WTC11 (cell line): ENCODE measurements at regions not wholly inside any gene's neighbourhood (a gene's known extent, or its start where the extent isn't known, plus 50 kb on each side); places are given as distances from the start of the nearest gene placed in this dataset.

Experiments used
- ATAC-seq: fragments of 200-7000 bp; cut with Tn5 transposase; 2 replicates; pipeline ENCODE4 v1.10.0; 2021; ENCODE audit warnings: mild to moderate bottlenecking, moderate library complexity
- CTCF ChIA-PET: fragments of 300-600 bp; sonication (Branson Sonifier 250); formaldehyde crosslinking; loops from one replicate; lab custom pipeline; 2021; ENCODE audit warnings: antibody characterized with exemption; lab: Charles Lee
- POLR2A ChIA-PET: fragments of 350-600 bp; sonication (Branson Sonifier 250); formaldehyde crosslinking; loops from one replicate; lab custom pipeline; 2021; ENCODE audit warnings: antibody characterized with exemption; lab: Charles Lee
- DNase-seq: peaks from one replicate; pipeline ENCODE4 v3.0.0; 2021; ENCODE audit warnings: low spot score
- H3K27ac Mint-ChIP-seq: 2 replicates; pipeline ENCODE4 v1.8.0; 2021; ENCODE audit warnings: mixed read lengths
- H3K27me3 Mint-ChIP-seq: 2 replicates; pipeline ENCODE4 v1.8.0; 2021; ENCODE audit warnings: low read depth, mild to moderate bottlenecking, moderate library complexity, mixed read lengths
- H3K36me3 Mint-ChIP-seq: 2 replicates; pipeline ENCODE4 v1.8.0; 2021; ENCODE audit warnings: mixed read lengths
- H3K4me1 Mint-ChIP-seq: 2 replicates; pipeline ENCODE4 v1.8.0; 2022; ENCODE audit warnings: mixed read lengths
- H3K4me3 Mint-ChIP-seq: 2 replicates; pipeline ENCODE4 v1.8.0; 2021; ENCODE audit warnings: mild to moderate bottlenecking, moderate library complexity, mixed read lengths
- H3K9me3 Mint-ChIP-seq: 2 replicates; pipeline ENCODE4 v1.8.0; 2021; ENCODE audit warnings: mixed read lengths
- AR ChIP-seq: fragments of 250-450 bp; sonication (Bioruptor Pico); IDR thresholded peaks from 2 replicates; pipeline ENCODE4 v1.9.0; 2021; ENCODE audit warnings: mild to moderate bottlenecking
- ATF2 ChIP-seq: sonication (generic); formaldehyde crosslinking; IDR thresholded peaks from 2 replicates; pipeline ENCODE4 v1.8.1; 2022; ENCODE audit warnings: low read depth, missing genetic modification reagents, borderline replicate concordance
- CDX4 ChIP-seq: fragments of 250-450 bp; sonication (Bioruptor Pico); IDR thresholded peaks from 2 replicates; pipeline ENCODE4 v1.9.0; 2021; ENCODE audit warnings: moderate library complexity, mild to moderate bottlenecking, inconsistent platforms, borderline replicate concordance
- E2F1 ChIP-seq: sonication (generic); formaldehyde crosslinking; IDR thresholded peaks from 2 replicates; pipeline ENCODE4 v1.8.0; 2022; ENCODE audit warnings: mild to moderate bottlenecking, missing genetic modification reagents
- ETV6 ChIP-seq: sonication (generic); formaldehyde crosslinking; IDR thresholded peaks from 2 replicates; pipeline ENCODE4 v1.8.1; 2022; ENCODE audit warnings: mild to moderate bottlenecking, missing genetic modification reagents
- JAZF1 ChIP-seq: fragments of 250-450 bp; sonication (Bioruptor Pico); IDR thresholded peaks from 2 replicates; pipeline ENCODE4 v1.9.0; 2021; ENCODE audit warnings: moderate library complexity, mild to moderate bottlenecking, inconsistent platforms
- KAT7 ChIP-seq: sonication (generic); formaldehyde crosslinking; IDR thresholded peaks from 2 replicates; pipeline ENCODE4 v1.8.1; 2023; ENCODE audit warnings: missing genetic modification reagents, mild to moderate bottlenecking, borderline replicate concordance
- MAX ChIP-seq: sonication (generic); formaldehyde crosslinking; IDR thresholded peaks from 2 replicates; pipeline ENCODE4 v1.8.0; 2022; ENCODE audit warnings: mild to moderate bottlenecking, missing genetic modification reagents
- MXD4 ChIP-seq: fragments of 250-450 bp; sonication (Bioruptor Pico); IDR thresholded peaks from 2 replicates; pipeline ENCODE4 v1.8.0; 2021; ENCODE audit warnings: mild to moderate bottlenecking, moderate library complexity, borderline replicate concordance
- MYBL2 ChIP-seq: sonication (generic); formaldehyde crosslinking; IDR thresholded peaks from 2 replicates; pipeline ENCODE4 v1.8.1; 2023; ENCODE audit warnings: mild to moderate bottlenecking, moderate library complexity, missing genetic modification reagents
- NFATC4 ChIP-seq: fragments of 250-450 bp; sonication (Bioruptor Pico); IDR thresholded peaks from 2 replicates; pipeline ENCODE4 v1.9.0; 2021; ENCODE audit warnings: mild to moderate bottlenecking
- NFYB ChIP-seq: sonication (generic); formaldehyde crosslinking; conservative IDR thresholded peaks from 2 replicates; pipeline ENCODE4 v1.8.0; 2022; ENCODE audit warnings: low read depth, missing genetic modification reagents
- TP53 ChIP-seq: sonication (generic); formaldehyde crosslinking; IDR thresholded peaks from 2 replicates; pipeline ENCODE4 v1.8.1; 2023; ENCODE audit warnings: mild to moderate bottlenecking, missing genetic modification reagents
- ZNF396 ChIP-seq: fragments of 250-450 bp; sonication (Bioruptor Pico); IDR thresholded peaks from 2 replicates; pipeline ENCODE4 v1.8.0; 2021; ENCODE audit warnings: mild to moderate bottlenecking, moderate library complexity, borderline replicate concordance
- TF ChIP-seq, protein P1 (sequence below): fragments of 200-600 bp; IDR thresholded peaks from 2 replicates; pipeline ENCODE4 v1.8.0; 2022; ENCODE audit warnings: antibody characterized with exemption

GRCh38 chr16:63298993-63299392, 1262.8 kb upstream of the CDH8 start:
- no peak overlapping the region for H3K27ac Mint-ChIP-seq
- POLR2A ChIA-PET, result no interaction called here
- H3K27me3 Mint-ChIP-seq, result no peaks in the 10 kb centered on the region; the same call in 1 of the 2 replicates
- CTCF ChIA-PET, result no interaction called here
- H3K9me3 Mint-ChIP-seq, result peaks cover 3% of the 10 kb centered on the region; the same call in 1 of the 2 replicates
- ATAC-seq (no peak), DNase-seq (no peak)
- TF ChIP-seq ATF2 (no peak), E2F1 (CRISPR knock-in tag) (no peak), NFATC4 (CRISPR knock-in tag) (no peak), MAX (CRISPR knock-in tag) (no peak), MYBL2 (no peak), TP53 (CRISPR knock-in tag) (no peak), ETV6 (CRISPR knock-in tag) (no peak), MXD4 (CRISPR knock-in tag) (no peak)
- H3K36me3 Mint-ChIP-seq, result no peaks in the 10 kb centered on the region
- no peak overlapping the region for H3K4me3 Mint-ChIP-seq
- H3K4me1 Mint-ChIP-seq, result peaks cover 26% of the 10 kb centered on the region

DNA sequence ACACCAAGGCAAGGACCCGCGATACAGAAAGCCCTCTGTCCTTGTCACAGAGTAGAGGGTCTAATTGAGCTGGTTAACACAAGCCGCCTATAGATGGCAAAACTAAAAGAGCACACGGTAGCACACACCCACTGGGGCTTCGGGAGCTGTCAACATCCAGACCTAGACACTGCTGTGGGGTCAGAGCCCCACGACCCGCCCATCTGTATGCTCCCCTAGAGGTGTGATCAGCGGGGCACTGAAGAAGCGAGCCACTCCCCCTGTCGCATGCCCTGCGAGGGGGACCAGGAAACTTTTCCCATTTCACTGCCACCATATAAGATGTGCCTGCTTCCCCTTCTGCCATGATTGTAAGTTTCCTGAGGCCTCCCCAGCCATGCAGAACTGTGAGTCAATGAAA, 1255.8 kb upstream of the CDH8 start:
- Mint-ChIP-seq H3K4me3 (no peak overlapping the region), H3K9me3 (no peaks in the 10 kb centered on the region), H3K4me1 (no peaks in the 10 kb centered on the region), H3K36me3 (no peaks in the 10 kb centered on the region), H3K27ac (no peak overlapping the region), H3K27me3 (no peaks in the 10 kb centered on the region; the same call in 1 of the 2 replicates)
- POLR2A ChIA-PET, result no interaction called here
- DNase-seq, result no peak
- no peak for TF ChIP-seq KAT7 (CRISPR knock-in tag)
- no peak for ATAC-seq
- CTCF ChIA-PET, result no interaction called here

DNA sequence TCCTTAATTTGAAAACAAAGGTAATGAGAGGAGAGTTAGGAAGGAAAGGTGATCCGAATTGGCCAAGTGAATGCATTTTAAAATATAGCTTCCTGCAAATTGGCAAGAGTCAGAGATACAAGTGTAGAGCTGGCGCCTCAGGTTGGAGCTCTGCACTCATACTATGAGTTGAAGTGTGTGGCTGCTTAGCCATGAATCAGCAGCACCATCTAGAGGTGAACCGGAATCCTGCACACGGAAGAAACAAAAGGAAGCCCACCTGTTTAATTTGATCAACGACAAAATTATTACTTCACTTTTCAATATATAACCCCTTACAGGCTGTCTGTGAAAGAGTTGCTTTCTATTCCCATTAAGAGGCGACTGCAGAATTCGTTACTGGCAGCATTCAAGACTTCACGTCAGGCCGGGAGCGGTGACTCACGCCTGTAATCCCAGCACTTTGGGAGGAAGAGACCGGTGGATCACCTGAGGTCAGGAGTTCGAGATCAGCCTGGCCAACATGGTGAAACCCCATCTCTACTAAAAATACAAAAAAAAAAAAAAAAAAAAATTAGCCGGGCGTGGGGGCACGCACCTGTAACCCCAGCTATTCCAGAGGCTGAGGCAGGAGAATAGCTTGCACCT, 1253.7 kb upstream of the CDH8 start:
- CTCF ChIA-PET, result interaction anchor here (0.5 to 1.4 kb wide), 34 partner anchors 11 to 1099 kb away, joined by 3 to 9 read pairs (median 4); no protein-coding TSS in a partner anchor
- Mint-ChIP-seq H3K27me3 (no peaks in the 10 kb centered on the region; the same call in 1 of the 2 replicates), H3K9me3 (no peaks in the 10 kb centered on the region), H3K4me3 (no peak overlapping the region), H3K4me1 (no peaks in the 10 kb centered on the region), H3K27ac (no peak overlapping the region), H3K36me3 (no peaks in the 10 kb centered on the region)
- POLR2A ChIA-PET, result interaction anchor here (1.0 kb wide), 1 partner anchor 745 kb away, joined by 4 read pairs; no protein-coding TSS in a partner anchor
- peak; percentile 69 for DNase-seq
- TF ChIP-seq NFYB (CRISPR knock-in tag) (no peak), ZNF396 (CRISPR knock-in tag) (no peak), AR (CRISPR knock-in tag) (no peak), CDX4 (CRISPR knock-in tag) (no peak), JAZF1 (no peak)
- TF ChIP-seq, protein P1, sequence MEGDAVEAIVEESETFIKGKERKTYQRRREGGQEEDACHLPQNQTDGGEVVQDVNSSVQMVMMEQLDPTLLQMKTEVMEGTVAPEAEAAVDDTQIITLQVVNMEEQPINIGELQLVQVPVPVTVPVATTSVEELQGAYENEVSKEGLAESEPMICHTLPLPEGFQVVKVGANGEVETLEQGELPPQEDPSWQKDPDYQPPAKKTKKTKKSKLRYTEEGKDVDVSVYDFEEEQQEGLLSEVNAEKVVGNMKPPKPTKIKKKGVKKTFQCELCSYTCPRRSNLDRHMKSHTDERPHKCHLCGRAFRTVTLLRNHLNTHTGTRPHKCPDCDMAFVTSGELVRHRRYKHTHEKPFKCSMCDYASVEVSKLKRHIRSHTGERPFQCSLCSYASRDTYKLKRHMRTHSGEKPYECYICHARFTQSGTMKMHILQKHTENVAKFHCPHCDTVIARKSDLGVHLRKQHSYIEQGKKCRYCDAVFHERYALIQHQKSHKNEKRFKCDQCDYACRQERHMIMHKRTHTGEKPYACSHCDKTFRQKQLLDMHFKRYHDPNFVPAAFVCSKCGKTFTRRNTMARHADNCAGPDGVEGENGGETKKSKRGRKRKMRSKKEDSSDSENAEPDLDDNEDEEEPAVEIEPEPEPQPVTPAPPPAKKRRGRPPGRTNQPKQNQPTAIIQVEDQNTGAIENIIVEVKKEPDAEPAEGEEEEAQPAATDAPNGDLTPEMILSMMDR, result peak; percentile 81
- ATAC-seq, result peak; percentile 99
